IMR-90 (cell line): ENCODE measurements at regions not wholly inside any gene's neighbourhood (a gene's known extent, or its start where the extent isn't known, plus 50 kb on each side); places are given as distances from the start of the nearest gene placed in this dataset.

Source experiments
- ATAC-seq: fragments of 200-7000 bp; cut with Tn5 transposase; 2 replicates; pipeline ENCODE4 v1.9.1; 2020; ENCODE audit warnings: low read depth, mild to moderate bottlenecking, moderate library complexity
- BruUV-seq: library from RNA; stranded (reverse); fragments of 400-500 nt; replicated peaks from 2 replicates; lab custom pipeline; 2021; lab: Mats Ljungman, UMichigan
- CTCF ChIA-PET: fragments of 300-600 bp; formaldehyde crosslinking; extraction: SDS; loops from one replicate; lab custom pipeline; 2021; ENCODE audit warnings: antibody characterized with exemption; lab: Yijun Ruan, JAX
- POLR2A ChIA-PET: fragments of 300-600 bp; sonication (Branson Sonifier 250); formaldehyde crosslinking; loops from one replicate; lab custom pipeline; 2022; ENCODE audit warnings: antibody characterized with exemption; ENCODE audit not compliant: unreplicated experiment; lab: Charles Lee
- DNase-seq: peaks from one replicate; pipeline ENCODE4 v3.0.0; 2013
- H2AFZ ChIP-seq: replicated peaks from 2 replicates; pipeline ENCODE3; 2013; ENCODE audit warnings: low read length, mild to moderate bottlenecking; ENCODE audit not compliant: poor library complexity
- H2AK5ac ChIP-seq: 2 replicates; pipeline ENCODE4 v1.6.1; 2013; ENCODE audit warnings: low read depth, low read length, inconsistent platforms
- H2AK9ac ChIP-seq: replicated peaks from 2 replicates; pipeline ENCODE3; 2013; ENCODE audit warnings: mild to moderate bottlenecking, low read depth, low read length, moderate library complexity; ENCODE audit not compliant: poor library complexity
- H2BK120ac ChIP-seq: 2 replicates; pipeline ENCODE4 v1.6.1; 2013; ENCODE audit warnings: low read depth, low read length, inconsistent platforms
- H2BK15ac ChIP-seq: 3 replicates; pipeline ENCODE4 v1.6.1; 2013; ENCODE audit warnings: low read depth, low read length, inconsistent platforms
- H2BK20ac ChIP-seq: 2 replicates; pipeline ENCODE4 v1.6.1; 2013; ENCODE audit warnings: low read depth, mild to moderate bottlenecking, inconsistent platforms, low read length, moderate library complexity
- H2BK5ac ChIP-seq: 2 replicates; pipeline ENCODE4 v1.6.1; 2013; ENCODE audit warnings: mild to moderate bottlenecking, low read depth, low read length, inconsistent platforms; ENCODE audit not compliant: poor library complexity, severe bottlenecking
- H3K14ac ChIP-seq: replicated peaks from 2 replicates; pipeline ENCODE4 v1.6.1; 2013; ENCODE audit warnings: low read depth, low read length, inconsistent platforms
- H3K18ac ChIP-seq: 2 replicates; pipeline ENCODE4 v1.6.1; 2013; ENCODE audit warnings: low read depth, low read length, control low read depth
- H3K23ac ChIP-seq: 2 replicates; pipeline ENCODE4 v1.6.1; 2013; ENCODE audit warnings: low read depth, low read length, inconsistent platforms
- H3K27ac ChIP-seq: 2 replicates; pipeline ENCODE4 v1.5.1; 2013; ENCODE audit warnings: mild to moderate bottlenecking, control low read depth, low read length; ENCODE audit not compliant: insufficient read depth
- H3K27me3 ChIP-seq: 2 replicates; pipeline ENCODE4 v1.6.1; 2013; ENCODE audit warnings: low read length; ENCODE audit not compliant: control insufficient read depth, insufficient read depth
- H3K36me3 ChIP-seq: 2 replicates; pipeline ENCODE4 v1.6.1; 2013; ENCODE audit warnings: low read length, mixed read lengths; ENCODE audit not compliant: control insufficient read depth, insufficient read depth
- H3K4ac ChIP-seq: 2 replicates; pipeline ENCODE4 v1.6.1; 2013; ENCODE audit warnings: low read depth, low read length, inconsistent platforms
- H3K4me1 ChIP-seq: 2 replicates; pipeline ENCODE4 v1.6.1; 2013; ENCODE audit warnings: low read length, mixed read lengths; ENCODE audit not compliant: control insufficient read depth, insufficient read depth
- H3K4me2 ChIP-seq: 2 replicates; pipeline ENCODE4 v1.6.1; 2013; ENCODE audit warnings: low read depth, mild to moderate bottlenecking, control low read depth, low read length, moderate library complexity
- H3K4me3 ChIP-seq: 2 replicates; pipeline ENCODE4 v1.5.1; 2013; ENCODE audit warnings: low read depth, mild to moderate bottlenecking, control low read depth, low read length, moderate library complexity; ENCODE audit not compliant: insufficient read depth
- H3K56ac ChIP-seq: 2 replicates; pipeline ENCODE4 v1.6.1; 2013; ENCODE audit warnings: low read length, inconsistent platforms; ENCODE audit not compliant: insufficient read depth; ENCODE audit errors: extremely low read depth
- H3K79me1 ChIP-seq, 2 experiments: 2 replicates each; pipeline ENCODE4 v1.6.1; 2013; ENCODE audit warnings: low read length in 2 of 2, inconsistent platforms in 1 of 2, low read depth in 1 of 2
- H3K9ac ChIP-seq: 2 replicates; pipeline ENCODE4 v1.6.1; 2013; ENCODE audit warnings: low read depth, low read length, control low read depth
- H3K9me1 ChIP-seq: 2 replicates; pipeline ENCODE4 v1.6.1; 2013; ENCODE audit warnings: low read length, inconsistent platforms; ENCODE audit not compliant: insufficient read depth
- H3K9me3 ChIP-seq: 2 replicates; pipeline ENCODE4 v1.6.1; 2013; ENCODE audit warnings: low read length; ENCODE audit not compliant: control insufficient read depth, insufficient read depth
- H4K20me1 ChIP-seq: 2 replicates; pipeline ENCODE4 v1.6.1; 2013; ENCODE audit warnings: low read length, inconsistent platforms; ENCODE audit not compliant: insufficient read depth
- H4K5ac ChIP-seq: 2 replicates; pipeline ENCODE4 v1.6.1; 2013; ENCODE audit warnings: mild to moderate bottlenecking, low read depth, low read length, control low read depth
- H4K8ac ChIP-seq, 2 experiments: 2 replicates each; pipeline ENCODE4 v1.6.1; 2013; ENCODE audit warnings: low read depth in 2 of 2, low read length in 2 of 2, control low read depth in 1 of 2, inconsistent platforms in 1 of 2
- H4K91ac ChIP-seq: 2 replicates; pipeline ENCODE4 v1.6.1; 2013; ENCODE audit warnings: low read depth, low read length, inconsistent platforms; ENCODE audit not compliant: insufficient read depth
- BHLHE40 ChIP-seq: fragments of 150-350 bp; IDR thresholded peaks from 2 replicates; pipeline ENCODE4 v1.6.1; 2016; ENCODE audit warnings: mild to moderate bottlenecking, low read depth, low read length
- CTCF ChIP-seq: conservative IDR thresholded peaks from 2 replicates; pipeline ENCODE4 v1.5.1; 2012; ENCODE audit warnings: mild to moderate bottlenecking, low read depth, low read length, improper control_type of control experiment
- ELK1 ChIP-seq: fragments of 150-350 bp; IDR thresholded peaks from 2 replicates; pipeline ENCODE4 v1.6.1; 2016; ENCODE audit warnings: low read depth, mild to moderate bottlenecking, low read length, moderate library complexity, borderline replicate concordance
- FOS ChIP-seq: fragments of 150-350 bp; IDR thresholded peaks from 2 replicates; pipeline ENCODE4 v1.6.1; 2016; ENCODE audit warnings: low read depth, low read length
- MAFK ChIP-seq: IDR thresholded peaks from 2 replicates; pipeline ENCODE4 v1.6.1; 2012; ENCODE audit warnings: low read depth, low read length, improper control_type of control experiment
- MXI1 ChIP-seq: IDR thresholded peaks from 2 replicates; pipeline ENCODE4 v1.6.1; 2012; ENCODE audit warnings: low read depth, mild to moderate bottlenecking, low read length, moderate library complexity, borderline replicate concordance
- POLR2A ChIP-seq: IDR thresholded peaks from 2 replicates; pipeline ENCODE4 v1.6.1; 2012; ENCODE audit warnings: mild to moderate bottlenecking, low read depth, low read length
- RAD21 ChIP-seq: IDR thresholded peaks from 2 replicates; pipeline ENCODE4 v1.6.1; 2012; ENCODE audit warnings: low read length, improper control_type of control experiment
- WGBS, 2 experiments: methylation state at CpG; one replicate each; pipeline versions ENCODE4 v1.1.5 to v1.1.7; 2013; ENCODE audit warnings: missing lambda C conversion rate in 2 of 2; ENCODE audit not compliant: insufficient read length in 1 of 2; ENCODE audit errors: extremely low coverage in 2 of 2; 5-methylcytosine and 5-hydroxymethylcytosine counted together
- dilution Hi-C: fragments of 300-500 bp; cut with HindIII; formaldehyde crosslinking; loops from one replicate; pipeline ENCODE4 v1.14.3; 2018; ENCODE audit warnings: low sequenced_read_pairs; ENCODE audit not compliant: unreplicated experiment
- in situ Hi-C: fragments of 300-500 bp; cut with MboI; formaldehyde crosslinking; loops from 3 replicates; pipeline ENCODE4 v1.14.3; 2019; ENCODE audit warnings: low sequenced_read_pairs, inconsistent platforms, mixed read lengths
- intact Hi-C: fragments of 100-400 bp; cut with micrococcal nuclease; formaldehyde crosslinking; loops from 2 replicates; pipeline ENCODE4 v1.10.0; 2022

DNA sequence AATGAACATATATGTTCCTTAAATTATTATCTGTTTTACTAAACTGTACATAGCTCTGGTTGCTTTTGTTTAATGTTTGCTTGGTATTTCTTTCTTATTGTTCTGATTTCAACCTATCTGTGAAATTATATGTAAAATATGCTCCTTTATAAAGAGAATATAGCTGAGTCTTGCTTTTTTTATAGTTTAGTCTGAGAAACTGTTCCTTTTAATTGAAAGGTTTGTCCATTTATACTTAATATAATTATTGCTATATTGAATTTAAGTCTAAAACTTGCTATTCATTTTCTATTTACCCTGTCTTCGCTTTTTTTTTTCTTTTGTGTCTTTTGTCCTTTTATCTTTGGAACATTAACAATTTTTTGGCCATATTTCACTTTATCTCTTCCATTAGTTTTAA is 712.0 kb downstream of the MAT2B start:
- no peaks in the 10 kb centered on the region for H3K36me3 ChIP-seq
- no peak overlapping the region for H2AK9ac ChIP-seq
- H3K4ac ChIP-seq, result no peak overlapping the region
- H3K4me2 ChIP-seq, result no peak overlapping the region
- no peak overlapping the region for H4K5ac ChIP-seq
- BruUV-seq, result no TSS peak
- H2BK15ac ChIP-seq, result no peak overlapping the region
- no peak overlapping the region for H3K9ac ChIP-seq
- H3K4me3 ChIP-seq, result no peak overlapping the region
- no peak overlapping the region for H3K56ac ChIP-seq
- ATAC-seq (no peak), DNase-seq (no peak)
- dilution Hi-C loops, result no loop called here
- TF ChIP-seq CTCF (no peak), POLR2A (no peak), MAFK (no peak), BHLHE40 (no peak), FOS (no peak), ELK1 (no peak), MXI1 (no peak), RAD21 (no peak)
- intact Hi-C loops, result no loop called here
- ChIA-PET CTCF (no interaction called here), POLR2A (no interaction called here)
- H3K9me3 ChIP-seq, result no peaks in the 10 kb centered on the region
- H3K27me3 ChIP-seq, result no peaks in the 10 kb centered on the region
- H2BK120ac ChIP-seq, result no peak overlapping the region
- no CpG with 5 or more reads among the region's 1 CpG for WGBS, 2 experiments
- H3K18ac ChIP-seq, result no peak overlapping the region
- H4K91ac ChIP-seq, result no peak overlapping the region
- H2AK5ac ChIP-seq, result no peak overlapping the region
- H3K4me1 ChIP-seq, result no peaks in the 10 kb centered on the region
- H2BK20ac ChIP-seq, result no peak overlapping the region
- in situ Hi-C loops, result no loop called here
- no peak overlapping the region for H2AFZ ChIP-seq
- no peak overlapping the region for H3K23ac ChIP-seq
- H3K79me1 ChIP-seq, result no peaks in the 10 kb centered on the region
- no peak overlapping the region for H3K14ac ChIP-seq
- no peak overlapping the region for H3K27ac ChIP-seq
- no peak overlapping the region for H4K8ac ChIP-seq
- H3K9me1 ChIP-seq, result no peaks in the 10 kb centered on the region
- H2BK5ac ChIP-seq, result no peak overlapping the region
- no peaks in the 10 kb centered on the region for H4K20me1 ChIP-seq
